ENCODE measurements at regions not wholly inside any gene's neighbourhood (a gene's known extent, or its start where the extent isn't known, plus 50 kb on each side); places are given as distances from the start of the nearest gene placed in this dataset.

DNA sequence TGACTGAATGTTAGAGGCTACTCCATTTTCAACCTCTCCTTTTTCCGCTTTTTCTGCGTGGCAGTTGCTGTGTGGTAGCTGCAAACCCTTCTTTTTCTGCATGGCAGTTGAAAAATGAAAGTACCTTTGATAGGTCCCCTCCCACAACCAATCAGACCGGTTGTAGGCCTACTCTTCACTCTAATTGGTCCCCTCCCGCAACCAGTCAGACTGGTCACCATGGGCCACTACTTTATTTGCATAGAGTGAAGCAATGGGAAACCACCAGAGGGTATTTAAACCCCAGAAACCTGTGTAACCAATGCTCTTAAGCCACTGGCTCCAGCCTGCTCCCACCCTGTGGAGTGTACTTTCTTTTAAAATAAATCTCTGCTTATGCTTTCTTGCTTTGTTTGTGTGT lies 877.8 kb downstream of the FAM133A start:
- TF ChIP-seq, protein P1, sequence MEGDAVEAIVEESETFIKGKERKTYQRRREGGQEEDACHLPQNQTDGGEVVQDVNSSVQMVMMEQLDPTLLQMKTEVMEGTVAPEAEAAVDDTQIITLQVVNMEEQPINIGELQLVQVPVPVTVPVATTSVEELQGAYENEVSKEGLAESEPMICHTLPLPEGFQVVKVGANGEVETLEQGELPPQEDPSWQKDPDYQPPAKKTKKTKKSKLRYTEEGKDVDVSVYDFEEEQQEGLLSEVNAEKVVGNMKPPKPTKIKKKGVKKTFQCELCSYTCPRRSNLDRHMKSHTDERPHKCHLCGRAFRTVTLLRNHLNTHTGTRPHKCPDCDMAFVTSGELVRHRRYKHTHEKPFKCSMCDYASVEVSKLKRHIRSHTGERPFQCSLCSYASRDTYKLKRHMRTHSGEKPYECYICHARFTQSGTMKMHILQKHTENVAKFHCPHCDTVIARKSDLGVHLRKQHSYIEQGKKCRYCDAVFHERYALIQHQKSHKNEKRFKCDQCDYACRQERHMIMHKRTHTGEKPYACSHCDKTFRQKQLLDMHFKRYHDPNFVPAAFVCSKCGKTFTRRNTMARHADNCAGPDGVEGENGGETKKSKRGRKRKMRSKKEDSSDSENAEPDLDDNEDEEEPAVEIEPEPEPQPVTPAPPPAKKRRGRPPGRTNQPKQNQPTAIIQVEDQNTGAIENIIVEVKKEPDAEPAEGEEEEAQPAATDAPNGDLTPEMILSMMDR (IDR thresholded peaks at IDR 0.05) = no peak
- no peak for TF ChIP-seq POLR2A (IDR thresholded peaks at IDR 0.05)
